ENCODE measurements at regions not wholly inside any gene's neighbourhood (a gene's known extent, or its start where the extent isn't known, plus 50 kb on each side); places are given as distances from the start of the nearest gene placed in this dataset.

GRCh38 chr4:162557516-162558106 is 393.8 kb upstream of the FSTL5 start:
- TF ChIP-seq EZH2phosphoT487 (IDR thresholded peaks at IDR 0.05; ENCODE audit: insufficient read depth, low read depth) (no peak), EZH2 (IDR thresholded peaks at IDR 0.05; ENCODE audit: insufficient read depth, poor library complexity, severe bottlenecking) (no peak)
